ENCODE measurements at regions not wholly inside any gene's neighbourhood (a gene's known extent, or its start where the extent isn't known, plus 50 kb on each side); places are given as distances from the start of the nearest gene placed in this dataset.

DNA sequence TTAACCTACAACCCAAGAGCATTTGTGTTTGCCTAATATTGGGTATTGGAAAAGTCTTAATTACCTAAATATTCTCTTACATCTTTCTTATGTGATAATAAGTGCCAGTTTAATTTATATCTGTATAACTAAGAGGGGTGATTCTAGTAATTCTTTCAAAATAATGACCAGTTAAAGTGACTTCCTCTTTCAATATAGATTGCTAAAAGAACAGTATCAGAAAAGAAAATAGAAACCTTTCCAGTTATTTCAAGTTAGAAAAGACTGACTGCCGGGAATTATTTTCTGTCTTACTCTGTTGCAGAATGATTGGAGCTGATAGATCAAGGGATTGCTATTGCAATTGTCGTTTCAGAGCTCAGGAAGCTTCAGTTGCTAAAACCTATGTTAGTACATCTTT, 525.0 kb upstream of the SEMA3D start:
- intact Hi-C loops (cut with micrococcal nuclease): no loop called here
- Mint-ChIP-seq H3K4me1 (no peaks in the 10 kb centered on the region), H3K4me3 (no peak overlapping the region), H3K27me3 (no peaks in the 10 kb centered on the region), H3K27ac (no peak overlapping the region), H3K9me3 (ENCODE audit: insufficient read depth) (no peaks in the 10 kb centered on the region)
- no peaks in the 10 kb centered on the region for H3K9me3 ChIP-seq (ENCODE audit: control extremely low read depth in 1 of 3, control insufficient read depth in 2 of 3, insufficient read depth in 1 of 3, low read length in 2 of 3)
- no peaks in the 10 kb centered on the region for H3K79me2 ChIP-seq (ENCODE audit: control insufficient read depth, insufficient read depth, low read length)
- H3K4me1 ChIP-seq (ENCODE audit: control insufficient read depth in 2 of 2, insufficient read depth in 2 of 2, low read length in 2 of 2): no peaks in the 10 kb centered on the region
- no peaks in the 10 kb centered on the region for H4K20me1 ChIP-seq (ENCODE audit: control insufficient read depth, insufficient read depth, low read length, poor library complexity, severe bottlenecking)
- H3K4me2 ChIP-seq (replicated peaks; ENCODE audit: low read depth, low read length, poor library complexity, severe bottlenecking): no peak overlapping the region
- H3K27me3 ChIP-seq (replicated peaks in 1 of 4; ENCODE audit: control extremely low read depth in 1 of 4, control insufficient read depth in 3 of 4, insufficient read depth in 4 of 4, low read length in 3 of 4): no peaks in the 10 kb centered on the region
- no peak overlapping the region for H3K4me3 ChIP-seq (ENCODE audit: control extremely low read depth in 1 of 5, extremely low read depth in 1 of 5, insufficient read depth in 1 of 5, low read depth in 2 of 5, low read length in 4 of 5)
- no peaks in the 10 kb centered on the region for H3K36me3 ChIP-seq (replicated peaks in 1 of 2; ENCODE audit: control extremely low read depth in 1 of 2, control insufficient read depth in 1 of 2, extremely low read depth in 1 of 2, insufficient read depth in 2 of 2, low read length in 1 of 2)
- no peak overlapping the region for H3K9ac ChIP-seq (ENCODE audit: low read length)
- TF ChIP-seq, protein P1, sequence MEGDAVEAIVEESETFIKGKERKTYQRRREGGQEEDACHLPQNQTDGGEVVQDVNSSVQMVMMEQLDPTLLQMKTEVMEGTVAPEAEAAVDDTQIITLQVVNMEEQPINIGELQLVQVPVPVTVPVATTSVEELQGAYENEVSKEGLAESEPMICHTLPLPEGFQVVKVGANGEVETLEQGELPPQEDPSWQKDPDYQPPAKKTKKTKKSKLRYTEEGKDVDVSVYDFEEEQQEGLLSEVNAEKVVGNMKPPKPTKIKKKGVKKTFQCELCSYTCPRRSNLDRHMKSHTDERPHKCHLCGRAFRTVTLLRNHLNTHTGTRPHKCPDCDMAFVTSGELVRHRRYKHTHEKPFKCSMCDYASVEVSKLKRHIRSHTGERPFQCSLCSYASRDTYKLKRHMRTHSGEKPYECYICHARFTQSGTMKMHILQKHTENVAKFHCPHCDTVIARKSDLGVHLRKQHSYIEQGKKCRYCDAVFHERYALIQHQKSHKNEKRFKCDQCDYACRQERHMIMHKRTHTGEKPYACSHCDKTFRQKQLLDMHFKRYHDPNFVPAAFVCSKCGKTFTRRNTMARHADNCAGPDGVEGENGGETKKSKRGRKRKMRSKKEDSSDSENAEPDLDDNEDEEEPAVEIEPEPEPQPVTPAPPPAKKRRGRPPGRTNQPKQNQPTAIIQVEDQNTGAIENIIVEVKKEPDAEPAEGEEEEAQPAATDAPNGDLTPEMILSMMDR (IDR thresholded peaks at IDR 0.05): no peak
- TF ChIP-seq EZH2 (IDR thresholded peaks at IDR 0.05; ENCODE audit: borderline replicate concordance, insufficient read depth, low read depth, low read length, poor library complexity, severe bottlenecking): no peak
- H3K27ac ChIP-seq (ENCODE audit: low read length in 2 of 2): no peak overlapping the region
- no CpG with 5 or more reads among the region's 2 CpGs for whole genome bisulfite sequencing (ENCODE audit: insufficient coverage)
- ATAC-seq (ENCODE audit: low read depth): no peak
- H2AFZ ChIP-seq (ENCODE audit: insufficient read depth, low read depth, low read length, poor library complexity, severe bottlenecking): no peak overlapping the region
- CTCF ChIA-PET: no interaction called here
- POLR2A ChIA-PET: no interaction called here
- no peak for DNase-seq

GRCh38 chr7:85710960-85711359, 524.1 kb upstream of the SEMA3D start:
- Histone ChIP-seq H3K4me1 (ENCODE audit: control insufficient read depth in 2 of 2, insufficient read depth in 2 of 2, low read length in 2 of 2) (no peaks in the 10 kb centered on the region), H3K36me3 (replicated peaks in 1 of 2; ENCODE audit: control extremely low read depth in 1 of 2, control insufficient read depth in 1 of 2, extremely low read depth in 1 of 2, insufficient read depth in 2 of 2, low read length in 1 of 2) (no peaks in the 10 kb centered on the region), H4K20me1 (ENCODE audit: control insufficient read depth, insufficient read depth, low read length, poor library complexity, severe bottlenecking) (no peaks in the 10 kb centered on the region), H3K9me3 (ENCODE audit: control extremely low read depth in 1 of 3, control insufficient read depth in 2 of 3, insufficient read depth in 1 of 3, low read length in 2 of 3) (no peaks in the 10 kb centered on the region), H3K79me2 (ENCODE audit: control insufficient read depth, insufficient read depth, low read length) (no peaks in the 10 kb centered on the region), H3K27me3 (replicated peaks in 1 of 4; ENCODE audit: control extremely low read depth in 1 of 4, control insufficient read depth in 3 of 4, insufficient read depth in 4 of 4, low read length in 3 of 4) (no peaks in the 10 kb centered on the region), H3K9ac (ENCODE audit: low read length) (no peak overlapping the region), H2AFZ (ENCODE audit: insufficient read depth, low read depth, low read length, poor library complexity, severe bottlenecking) (no peak overlapping the region), H3K27ac (ENCODE audit: low read length in 2 of 2) (no peak overlapping the region), H3K4me2 (replicated peaks; ENCODE audit: low read depth, low read length, poor library complexity, severe bottlenecking) (no peak overlapping the region), H3K4me3 (ENCODE audit: control extremely low read depth in 1 of 5, extremely low read depth in 1 of 5, insufficient read depth in 1 of 5, low read depth in 2 of 5, low read length in 4 of 5) (no peak overlapping the region)
- ATAC-seq (ENCODE audit: low read depth): no peak
- WGBS (ENCODE audit: insufficient coverage): 100% methylated on average over 1 of the region's 2 CpGs
- no peak overlapping the region for H3K27ac Mint-ChIP-seq
- no peak overlapping the region for H3K4me3 Mint-ChIP-seq
- no peaks in the 10 kb centered on the region for H3K4me1 Mint-ChIP-seq
- POLR2A ChIA-PET: no interaction called here
- intact Hi-C loops (cut with micrococcal nuclease): no loop called here
- TF ChIP-seq, protein P1 (IDR thresholded peaks at IDR 0.05): no peak
- TF ChIP-seq EZH2 (IDR thresholded peaks at IDR 0.05; ENCODE audit: borderline replicate concordance, insufficient read depth, low read depth, low read length, poor library complexity, severe bottlenecking): no peak
- no peaks in the 10 kb centered on the region for H3K9me3 Mint-ChIP-seq (ENCODE audit: insufficient read depth)
- CTCF ChIA-PET: no interaction called here
- H3K27me3 Mint-ChIP-seq: no peaks in the 10 kb centered on the region
- DNase-seq: no peak
